GM12878 (cell line): ENCODE measurements at regions not wholly inside any gene's neighbourhood (a gene's known extent, or its start where the extent isn't known, plus 50 kb on each side); places are given as distances from the start of the nearest gene placed in this dataset.

Experiments
- EP300 ChIP-seq, 2 experiments: fragments of 150-350 bp in 1 of 2; IDR thresholded peaks; 2 replicates each; pipeline ENCODE4 v1.6.1; 2011 to 2012; ENCODE audit warnings: low read depth in 2 of 2, low read length in 2 of 2, borderline replicate concordance in 1 of 2, improper control_type of control experiment in 1 of 2, inconsistent platforms in 1 of 2; ENCODE audit not compliant: control insufficient read depth in 1 of 2
- JUND ChIP-seq: IDR thresholded peaks from 2 replicates; pipeline ENCODE4 v1.6.1; 2012; ENCODE audit warnings: low read depth, mild to moderate bottlenecking, low read length, improper control_type of control experiment, moderate library complexity

GRCh38 chr2:236797411-236797810 lies 227.8 kb downstream of the ACKR3 start:
- TF ChIP-seq EP300 (IDR thresholded peaks at IDR 0.05; ENCODE audit: borderline replicate concordance in 1 of 2, control insufficient read depth in 1 of 2, low read depth in 2 of 2, low read length in 2 of 2) (no peak), JUND (no peak)
